NOMO-1 (cell line): ENCODE measurements at regions not wholly inside any gene's neighbourhood (a gene's known extent, or its start where the extent isn't known, plus 50 kb on each side); places are given as distances from the start of the nearest gene placed in this dataset.
"Not testable (repeated sequence)": the region's sequence is repeated elsewhere in the genome, so short reads cannot be mapped to it uniquely, and the experiment has no call there.

Experiments used
- DNase-seq, 2 experiments: peaks; one replicate each; lab custom pipeline; 2025; ENCODE audit not compliant: unreplicated experiment in 2 of 2; lab: John Stamatoyannopoulos, UW

GRCh38 chr12:74676955-74677354 is 139.3 kb downstream of the ATXN7L3B start:
- DNase-seq = not testable (repeated sequence)

GRCh38 chr12:74685385-74685784 is 147.8 kb downstream of the ATXN7L3B start:
- no peak for DNase-seq

- peak in 1 of 2 experiments; percentile 46 for DNase-seq
These were observed 151.5 kb downstream of the ATXN7L3B start for GRCh38 chr12:74689071-74689655.

GRCh38 chr12:74689929-74690328 is 152.3 kb downstream of the ATXN7L3B start:
- no peak for DNase-seq

GRCh38 chr12:74719447-74719846 is 181.8 kb downstream of the ATXN7L3B start:
- DNase-seq = no peak

GRCh38 chr12:74722709-74723108 is 185.1 kb downstream of the ATXN7L3B start:
- DNase-seq = no peak

- DNase-seq = no peak
These were observed 187.5 kb downstream of the ATXN7L3B start for GRCh38 chr12:74725154-74725553.

GRCh38 chr12:74728006-74728405 is 190.4 kb downstream of the ATXN7L3B start:
- DNase-seq = no peak

- no peak for DNase-seq
These were observed 194.6 kb downstream of the ATXN7L3B start for GRCh38 chr12:74732164-74732784.

- no peak for DNase-seq
These were observed 195.2 kb downstream of the ATXN7L3B start for GRCh38 chr12:74732826-74733225.

- no peak for DNase-seq
These were observed 203.5 kb downstream of the ATXN7L3B start for GRCh38 chr12:74741112-74741511.

GRCh38 chr12:74747305-74747704 is 209.7 kb downstream of the ATXN7L3B start:
- DNase-seq = no peak

GRCh38 chr12:74751441-74751840 is 213.8 kb downstream of the ATXN7L3B start:
- DNase-seq = no peak

- no peak for DNase-seq
These were observed 214.6 kb downstream of the ATXN7L3B start for GRCh38 chr12:74752215-74752614.

- DNase-seq = no peak
These were observed 232.9 kb downstream of the ATXN7L3B start for GRCh38 chr12:74770552-74770951.

- DNase-seq = no peak
These were observed 237.6 kb downstream of the ATXN7L3B start for GRCh38 chr12:74775276-74775675.

GRCh38 chr12:74776378-74776777 is 238.7 kb downstream of the ATXN7L3B start:
- no peak for DNase-seq

GRCh38 chr12:74780182-74780849 is 242.7 kb downstream of the ATXN7L3B start:
- DNase-seq = no peak

- DNase-seq = not testable (repeated sequence)
These were observed 243.2 kb downstream of the ATXN7L3B start for GRCh38 chr12:74780850-74781241.

GRCh38 chr12:74781991-74782485 is 244.4 kb downstream of the ATXN7L3B start:
- no peak for DNase-seq

- DNase-seq = no peak
These were observed 253.3 kb downstream of the ATXN7L3B start for GRCh38 chr12:74790931-74791330.

GRCh38 chr12:74791365-74791764 is 253.7 kb downstream of the ATXN7L3B start:
- DNase-seq = no peak
